ENCODE measurements at regions not wholly inside any gene's neighbourhood (a gene's known extent, or its start where the extent isn't known, plus 50 kb on each side); places are given as distances from the start of the nearest gene placed in this dataset.

- no peak for DNase-seq
Measured at GRCh38 chr6:33862536-33862935, 58.7 kb upstream of the MLN start.

DNA sequence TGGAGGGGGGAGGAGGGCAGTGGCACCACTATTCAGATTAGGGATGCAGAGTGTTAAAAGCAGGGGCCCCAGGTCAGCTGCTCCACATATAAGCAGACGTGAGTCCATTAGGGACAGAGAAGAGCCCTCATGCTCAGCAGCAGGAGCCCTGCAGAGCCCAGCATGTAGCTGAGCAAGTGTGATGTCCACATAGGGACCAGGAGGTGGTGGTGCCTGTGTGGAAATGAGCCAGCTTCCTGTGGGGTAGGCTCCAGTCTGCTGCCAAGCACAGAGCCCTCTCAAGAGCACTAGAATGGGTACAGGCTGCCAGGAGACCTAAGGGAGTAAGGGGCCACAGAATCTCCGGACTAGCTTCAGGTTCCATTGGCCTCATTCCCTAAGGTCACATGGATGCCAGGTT lies 57.9 kb upstream of the MLN start:
- DNase-seq: no peak

DNA sequence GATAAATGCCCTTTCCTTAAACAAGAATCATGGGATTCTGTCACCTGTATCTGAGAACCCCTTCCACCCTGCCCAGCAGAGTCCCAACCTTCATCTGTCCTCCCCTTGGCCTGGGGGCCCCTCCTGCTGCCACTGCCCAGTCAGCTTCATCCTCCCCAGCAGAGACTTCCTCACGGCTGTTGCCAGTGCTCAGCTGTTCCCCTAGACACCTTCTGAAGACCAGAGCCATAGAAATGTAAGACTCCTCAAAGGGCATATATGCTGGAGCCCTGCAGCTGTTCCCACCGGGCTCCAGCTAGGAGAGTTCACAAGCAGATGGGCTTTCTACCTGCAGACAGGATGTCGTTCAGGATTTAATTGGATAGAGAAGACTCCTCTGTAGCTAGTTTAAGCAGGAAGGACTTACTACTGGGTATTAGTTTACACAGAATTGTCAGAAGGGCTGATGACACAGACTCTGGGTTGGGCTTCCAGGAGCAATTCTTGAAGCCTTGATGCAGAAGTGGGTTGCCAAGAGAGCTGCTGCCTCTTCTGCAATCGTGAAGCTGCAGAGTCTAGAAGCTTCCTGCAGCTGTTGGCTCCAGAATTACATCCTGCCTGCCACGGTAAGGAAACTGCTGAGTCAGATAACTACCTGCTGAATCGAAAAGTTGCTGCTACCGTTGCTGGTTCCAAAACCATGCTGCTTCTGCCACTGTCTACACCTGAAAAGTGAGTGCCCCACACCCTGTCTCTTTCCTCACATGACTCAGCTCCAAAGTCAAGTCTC lies 57.1 kb upstream of the MLN start:
- DNase-seq: no peak

- DNase-seq: no peak
Measured at GRCh38 chr6:33860006-33860405, 56.2 kb upstream of the MLN start.

DNA sequence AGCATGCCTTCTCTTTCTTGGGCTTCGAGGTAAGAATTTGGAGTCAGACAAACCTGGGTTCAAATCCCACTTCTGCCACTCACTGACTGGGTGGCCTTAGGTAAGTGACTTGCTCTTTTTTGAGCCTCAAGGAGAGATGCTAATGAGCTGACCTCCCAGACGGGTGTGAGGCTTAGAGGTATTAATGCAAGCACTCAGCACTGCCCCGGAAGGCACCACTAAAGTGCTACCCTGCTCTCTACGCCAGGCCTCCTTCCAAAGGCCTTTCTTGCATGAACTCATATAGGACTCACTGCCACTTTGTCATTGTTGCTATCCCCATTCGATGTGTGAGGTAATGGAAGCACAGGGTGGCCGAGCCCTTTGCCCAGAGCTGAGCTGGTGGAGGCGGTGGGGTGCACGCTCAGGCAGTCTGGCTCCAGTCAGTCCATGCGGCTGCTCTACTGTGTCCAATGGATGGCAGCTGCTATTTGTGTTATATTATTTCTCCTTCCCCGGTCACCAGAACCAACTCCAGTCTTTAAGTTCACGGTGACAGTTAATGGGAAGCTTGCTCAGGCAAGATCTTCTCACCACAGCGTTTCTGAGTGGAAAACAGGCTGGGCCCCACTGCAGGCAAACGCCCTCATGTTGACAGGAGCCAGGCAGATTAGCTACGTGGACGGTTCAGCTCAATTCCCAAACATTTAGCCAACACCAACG lies 55.2 kb upstream of the MLN start:
- no peak for DNase-seq

DNA sequence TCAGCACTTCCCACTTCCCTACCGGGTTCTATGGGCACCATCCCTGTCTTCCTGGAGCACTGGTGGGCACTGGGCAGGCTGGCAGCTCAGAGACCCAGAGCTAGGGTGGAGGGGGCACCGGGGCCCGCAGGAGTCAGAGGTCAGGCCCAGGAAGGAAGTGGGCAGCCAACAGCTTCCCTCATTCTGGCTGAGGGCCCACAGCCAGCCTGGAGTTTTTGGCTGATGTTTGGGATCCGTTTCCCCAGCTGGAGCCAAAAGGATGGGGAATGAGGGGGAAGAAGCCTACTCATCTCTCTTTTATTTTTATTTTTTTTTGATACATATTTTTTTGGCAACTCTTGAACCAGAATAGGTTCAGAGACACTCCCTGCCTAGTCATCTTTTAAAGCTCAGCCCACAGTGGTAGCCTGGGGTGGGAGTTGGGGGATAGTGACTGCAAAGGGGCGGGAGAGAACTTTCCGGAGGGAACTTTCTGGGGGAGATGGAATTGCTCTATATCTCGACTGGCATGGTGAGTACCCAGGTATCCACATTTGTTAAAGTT lies 54.2 kb upstream of the MLN start:
- no peak for DNase-seq

DNA sequence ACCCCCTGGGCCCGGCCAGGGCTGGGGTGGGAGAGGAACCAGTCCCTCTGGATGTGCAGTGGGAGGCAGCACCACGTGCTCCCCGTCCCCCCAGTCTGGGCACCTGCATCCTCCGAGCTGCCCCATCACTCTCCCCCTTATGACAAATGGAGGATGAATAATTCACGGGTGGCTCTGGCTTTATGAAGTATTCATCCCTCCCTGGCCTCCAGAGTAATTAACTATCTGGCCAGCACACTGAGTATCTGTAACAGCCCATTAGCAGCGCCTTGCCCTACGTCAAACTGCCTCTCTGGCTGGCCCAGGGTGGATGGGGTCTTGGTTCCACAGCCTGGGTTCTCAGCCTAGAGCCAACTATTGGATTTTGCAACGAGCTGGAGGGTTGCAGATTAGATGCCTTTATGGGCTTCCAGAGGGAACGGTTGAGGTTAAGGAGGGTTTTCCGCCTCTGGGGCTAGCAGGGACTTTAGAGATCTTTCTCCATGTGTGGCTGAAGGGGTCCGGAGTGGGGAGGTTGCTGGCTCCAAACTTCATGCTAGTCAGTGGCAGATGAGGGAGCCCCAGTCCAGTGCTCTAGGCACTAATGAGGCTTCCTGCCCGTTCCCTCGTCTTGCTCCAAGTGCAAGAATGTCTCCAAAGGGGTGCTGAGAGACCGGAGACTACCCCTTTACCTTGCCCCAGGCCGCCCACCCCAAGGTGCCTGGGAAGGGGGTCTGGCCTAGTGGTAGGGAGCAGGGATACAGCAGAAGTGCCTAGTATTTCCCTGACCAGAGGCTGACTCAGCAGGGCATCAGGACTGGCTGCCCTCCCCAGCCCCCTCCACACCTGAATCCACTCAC lies 53.5 kb upstream of the MLN start:
- DNase-seq: no peak

GRCh38 chr6:33856655-33857054 lies 52.9 kb upstream of the MLN start:
- no peak for DNase-seq

GRCh38 chr6:33856031-33856590 lies 52.3 kb upstream of the MLN start:
- no peak for DNase-seq

- DNase-seq: no peak
Measured at GRCh38 chr6:33854572-33855030, 50.8 kb upstream of the MLN start.

GRCh38 chr6:33853736-33854135 lies 49.9 kb upstream of the MLN start:
- no peak for DNase-seq

Data from right forelimb (tissue), 1 donor.